ENCODE measurements at regions not wholly inside any gene's neighbourhood (a gene's known extent, or its start where the extent isn't known, plus 50 kb on each side); places are given as distances from the start of the nearest gene placed in this dataset.
"Not testable (repeated sequence)": the region's sequence is repeated elsewhere in the genome, so short reads cannot be mapped to it uniquely, and the experiment has no call there.

DNA sequence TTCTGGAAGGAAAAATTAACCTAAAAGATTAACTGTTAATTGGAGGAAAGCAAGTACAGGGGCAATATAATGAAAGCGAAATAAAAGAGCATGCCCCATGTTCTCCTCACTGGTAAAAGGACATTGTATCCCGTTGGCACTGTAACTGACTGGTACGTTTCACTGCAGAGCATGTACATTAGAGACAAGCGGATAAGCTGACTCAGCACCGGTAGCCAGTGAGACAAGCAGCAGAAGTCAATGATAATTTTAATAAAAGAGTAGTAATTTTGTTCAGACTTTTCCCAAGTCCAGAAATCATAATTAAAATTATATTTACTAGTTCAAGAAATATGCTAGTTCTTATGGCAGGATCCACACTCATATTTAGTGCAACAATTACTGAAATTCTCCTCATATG lies 161.5 kb upstream of the VWC2 start:
- TF ChIP-seq, protein P1, sequence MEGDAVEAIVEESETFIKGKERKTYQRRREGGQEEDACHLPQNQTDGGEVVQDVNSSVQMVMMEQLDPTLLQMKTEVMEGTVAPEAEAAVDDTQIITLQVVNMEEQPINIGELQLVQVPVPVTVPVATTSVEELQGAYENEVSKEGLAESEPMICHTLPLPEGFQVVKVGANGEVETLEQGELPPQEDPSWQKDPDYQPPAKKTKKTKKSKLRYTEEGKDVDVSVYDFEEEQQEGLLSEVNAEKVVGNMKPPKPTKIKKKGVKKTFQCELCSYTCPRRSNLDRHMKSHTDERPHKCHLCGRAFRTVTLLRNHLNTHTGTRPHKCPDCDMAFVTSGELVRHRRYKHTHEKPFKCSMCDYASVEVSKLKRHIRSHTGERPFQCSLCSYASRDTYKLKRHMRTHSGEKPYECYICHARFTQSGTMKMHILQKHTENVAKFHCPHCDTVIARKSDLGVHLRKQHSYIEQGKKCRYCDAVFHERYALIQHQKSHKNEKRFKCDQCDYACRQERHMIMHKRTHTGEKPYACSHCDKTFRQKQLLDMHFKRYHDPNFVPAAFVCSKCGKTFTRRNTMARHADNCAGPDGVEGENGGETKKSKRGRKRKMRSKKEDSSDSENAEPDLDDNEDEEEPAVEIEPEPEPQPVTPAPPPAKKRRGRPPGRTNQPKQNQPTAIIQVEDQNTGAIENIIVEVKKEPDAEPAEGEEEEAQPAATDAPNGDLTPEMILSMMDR (IDR thresholded peaks at IDR 0.05; ENCODE audit: insufficient read depth, low read depth, low read length, missing control alignments): no peak
- H3K4me3 ChIP-seq (ENCODE audit: low read depth, low read length): no peak overlapping the region
- no peak for DNase-seq (ENCODE audit: low read depth)

DNA sequence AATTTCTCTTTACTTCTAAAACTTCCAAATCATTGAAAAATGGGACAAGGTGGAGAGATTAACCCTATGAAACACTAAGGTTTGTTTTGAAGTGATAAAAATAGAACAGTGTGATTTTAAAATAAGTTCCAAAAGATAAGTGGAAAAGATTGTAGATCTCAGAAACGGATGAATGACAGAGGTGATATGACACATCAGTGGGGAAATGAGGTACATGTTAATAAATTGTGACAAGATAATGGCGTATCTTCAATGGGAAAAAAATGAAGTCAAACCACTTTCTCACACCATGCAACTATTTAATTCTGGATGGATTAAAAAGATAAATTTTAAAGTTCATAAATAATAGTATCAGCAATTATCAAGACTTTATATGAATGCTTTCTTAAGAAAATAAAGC lies 159.7 kb upstream of the VWC2 start:
- TF ChIP-seq, protein P1 (IDR thresholded peaks at IDR 0.05; ENCODE audit: insufficient read depth, low read depth, low read length, missing control alignments): no peak
- H3K4me3 ChIP-seq (ENCODE audit: low read depth, low read length): no peak overlapping the region
- DNase-seq (ENCODE audit: low read depth): no peak

DNA sequence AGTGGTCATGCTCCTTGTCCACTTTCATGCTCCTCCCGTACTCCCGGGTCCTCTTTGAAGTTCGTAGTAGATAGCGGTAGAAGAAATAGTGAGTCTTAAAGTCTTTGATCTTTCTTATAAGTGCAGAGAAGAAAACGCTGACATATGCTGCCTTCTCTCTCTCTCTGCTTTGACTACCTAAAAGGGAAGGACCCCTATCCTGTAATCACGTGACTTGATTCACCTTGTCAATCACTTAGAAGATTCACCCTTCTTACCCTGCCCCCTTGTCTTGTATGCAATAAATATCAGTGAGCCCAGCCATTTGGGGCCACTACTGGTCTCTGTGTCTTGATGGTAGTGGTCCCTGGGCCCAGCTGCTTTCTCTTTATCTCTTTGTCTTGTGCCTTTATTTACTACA lies 158.5 kb upstream of the VWC2 start:
- not testable (repeated sequence) for H3K4me3 ChIP-seq (ENCODE audit: low read depth, low read length); DNase-seq (ENCODE audit: low read depth)

DNA sequence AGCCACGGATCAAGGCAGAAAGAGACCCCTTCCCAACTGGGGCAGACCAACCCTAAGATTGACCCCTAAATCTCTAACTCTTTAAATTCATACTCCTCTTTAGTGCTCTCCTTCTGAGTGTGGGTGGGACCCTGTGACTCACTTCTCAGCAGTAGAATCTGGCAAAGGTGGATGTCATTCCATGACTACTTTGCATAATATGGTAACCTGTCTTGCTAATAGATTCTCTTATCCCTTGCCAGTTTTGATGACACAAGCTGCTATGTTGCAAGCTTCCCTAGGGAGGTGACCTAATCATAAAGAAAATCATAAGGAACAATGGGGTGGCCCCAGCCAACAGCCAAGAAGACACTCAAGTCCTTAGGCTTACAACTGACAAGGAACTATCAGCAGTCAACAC lies 155.4 kb upstream of the VWC2 start:
- DNase-seq (ENCODE audit: low read depth): no peak
- no peak overlapping the region for H3K4me3 ChIP-seq (ENCODE audit: low read depth, low read length)
- TF ChIP-seq, protein P1 (IDR thresholded peaks at IDR 0.05; ENCODE audit: insufficient read depth, low read depth, low read length, missing control alignments): no peak

DNA sequence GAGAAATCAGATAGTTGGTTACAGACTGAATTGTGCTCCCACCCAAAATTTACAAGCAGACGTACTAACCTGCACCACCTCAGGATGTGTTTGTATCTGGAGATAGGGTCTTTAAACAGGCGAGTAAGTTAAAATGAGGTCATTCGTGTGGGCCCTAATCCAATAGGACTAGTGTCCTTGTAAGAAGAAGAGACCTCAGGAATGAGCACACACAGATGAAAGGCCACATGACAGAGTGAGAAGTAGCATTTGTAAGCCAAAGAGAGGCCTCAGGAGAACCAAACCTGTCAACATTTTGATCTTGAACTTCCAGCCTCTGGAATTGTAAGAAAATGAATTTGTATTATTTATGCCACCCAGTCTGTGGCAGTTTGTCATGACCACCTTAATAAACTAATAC lies 149.5 kb upstream of the VWC2 start:
- TF ChIP-seq, protein P1 (IDR thresholded peaks at IDR 0.05; ENCODE audit: insufficient read depth, low read depth, low read length, missing control alignments): no peak
- DNase-seq (ENCODE audit: low read depth): no peak
- H3K4me3 ChIP-seq (ENCODE audit: low read depth, low read length): no peak overlapping the region

DNA sequence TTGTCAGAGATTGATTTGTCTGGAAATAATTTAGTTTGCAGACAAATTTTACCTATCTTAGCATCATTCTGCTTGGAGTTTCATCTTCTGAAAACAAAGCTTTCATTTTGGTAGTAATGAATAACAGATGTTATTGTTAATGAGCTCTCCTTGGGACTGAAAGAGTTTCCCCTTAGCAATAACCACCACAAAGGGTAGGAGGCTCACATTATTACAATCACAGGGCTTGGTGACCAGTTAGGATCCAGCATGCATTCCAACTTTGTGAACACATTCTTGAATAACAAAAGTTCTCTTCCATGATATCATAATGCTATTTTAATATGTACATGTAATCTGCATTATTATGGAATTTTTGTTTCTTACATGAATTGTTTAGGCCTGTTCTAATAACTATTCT lies 148.8 kb upstream of the VWC2 start:
- no peak for DNase-seq (ENCODE audit: low read depth)
- no peak overlapping the region for H3K4me3 ChIP-seq (ENCODE audit: low read depth, low read length)
- TF ChIP-seq, protein P1 (IDR thresholded peaks at IDR 0.05; ENCODE audit: insufficient read depth, low read depth, low read length, missing control alignments): no peak

DNA sequence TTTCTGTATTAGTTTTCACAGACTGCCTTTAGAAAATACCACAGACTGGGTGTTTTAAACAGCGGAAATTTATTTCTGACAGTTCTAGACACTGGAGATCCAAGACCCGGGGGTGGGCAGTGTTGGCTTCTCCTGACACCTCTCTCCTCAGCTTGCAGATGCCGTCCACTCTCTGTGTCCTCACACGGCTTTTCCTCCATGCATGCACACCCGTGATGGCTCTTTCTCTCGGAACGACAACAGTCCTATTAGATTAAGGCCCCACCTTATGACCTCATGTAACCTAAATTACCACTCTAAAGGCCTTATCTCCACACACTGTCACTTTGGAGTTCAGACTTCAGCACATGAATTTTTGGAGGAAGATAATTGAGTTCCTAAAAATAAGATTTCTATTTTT lies 142.9 kb upstream of the VWC2 start:
- TF ChIP-seq, protein P1 (IDR thresholded peaks at IDR 0.05; ENCODE audit: insufficient read depth, low read depth, low read length, missing control alignments): no peak
- DNase-seq (ENCODE audit: low read depth): no peak

More for the DNA sequence above, 142.9 kb upstream of the VWC2 start:
- H3K4me3 ChIP-seq (ENCODE audit: low read depth, low read length): no peak overlapping the region

All from GM12865 (cell line).